ENCODE measurements at regions not wholly inside any gene's neighbourhood (a gene's known extent, or its start where the extent isn't known, plus 50 kb on each side); places are given as distances from the start of the nearest gene placed in this dataset.
A peak's percentile ranks its signal among the peaks of the same experiment; 100 is the strongest.

GRCh38 chr2:163281717-163282116, 443.1 kb upstream of the KCNH7 start:
- no TSS peak for BruUV-seq (replicated peaks)
- Histone ChIP-seq H4K20me1 (replicated peaks; ENCODE audit: control insufficient read depth, insufficient read depth, low read length) (no peaks in the 10 kb centered on the region), H3K4me2 (ENCODE audit: insufficient read depth, low read length) (no peak overlapping the region), H2AFZ (ENCODE audit: low read depth, low read length) (no peak overlapping the region), H3K9me1 (ENCODE audit: control insufficient read depth, insufficient read depth, low read length) (no peaks in the 10 kb centered on the region), H3K27ac (ENCODE audit: extremely low read depth, low read depth, low read length) (no peak overlapping the region), H3K27me3 (ENCODE audit: control insufficient read depth in 2 of 2, insufficient read depth in 2 of 2, low read length in 2 of 2) (no peaks in the 10 kb centered on the region), H3K36me3 (ENCODE audit: control insufficient read depth, insufficient read depth, low read length) (no peaks in the 10 kb centered on the region), H3K79me2 (ENCODE audit: control insufficient read depth, insufficient read depth, low read length) (no peaks in the 10 kb centered on the region), H3K4me1 (replicated peaks in 1 of 2; ENCODE audit: control insufficient read depth in 2 of 2, insufficient read depth in 2 of 2, low read length in 2 of 2) (no peaks in the 10 kb centered on the region), H3K4me3 (no peak overlapping the region), H3K9ac (ENCODE audit: insufficient read depth in 1 of 2, low read depth in 2 of 2, low read length in 2 of 2) (no peak overlapping the region), H3K9me3 (replicated peaks; ENCODE audit: control insufficient read depth, insufficient read depth, low read depth, low read length) (no peaks in the 10 kb centered on the region)
- intact Hi-C loops (cut with micrococcal nuclease), result no loop called here
- WGBS (ENCODE audit: insufficient coverage, low coverage, missing lambda C conversion rate), result 0% methylated on average over 2 of the region's 2 CpGs
- in situ Hi-C loops (cut with MboI), result no loop called here
- no peak for FAIRE-seq
- ChIA-PET POLR2A (no interaction called here), CTCF (ENCODE audit: low intra/inter-chr PET ratio) (no interaction called here)
- no peak for ATAC-seq
- no peak for DNase-seq (ENCODE audit: extremely low read depth in 1 of 4, low spot score in 3 of 4)
- TF ChIP-seq LARP7 (IDR thresholded peaks at IDR 0.05) (no peak), C11orf30 (IDR thresholded peaks at IDR 0.05; ENCODE audit: low read depth) (peak; percentile 44; the same call in 1 of the 2 replicates), STAT5A (IDR thresholded peaks at IDR 0.05; ENCODE audit: borderline replicate concordance, low read length) (no peak), MCM7 (IDR thresholded peaks at IDR 0.05) (no peak), ILF3 (IDR thresholded peaks at IDR 0.05; ENCODE audit: borderline replicate concordance) (no peak), EZH2 (IDR thresholded peaks at IDR 0.05; ENCODE audit: borderline replicate concordance, low read depth, low read length) (no peak), MAFF (IDR thresholded peaks at IDR 0.05; ENCODE audit: low read length) (peak; percentile 52; the same call in 1 of the 2 replicates), EGR1 (conservative IDR thresholded peaks at IDR 0.05) (no peak), ZNF316 (IDR thresholded peaks at IDR 0.05) (peak; percentile 76), MAFG (tag; conservative IDR thresholded peaks at IDR 0.05) (peak; percentile 48; the same call in 1 of the 2 replicates), TAL1 (IDR thresholded peaks at IDR 0.05) (no peak), PBX2 (CRISPR knock-in tag; IDR thresholded peaks at IDR 0.05; ENCODE audit: low read depth) (no peak), PBX2 (tag; conservative IDR thresholded peaks at IDR 0.05; ENCODE audit: low read depth) (no peak), MEF2D (tag; conservative IDR thresholded peaks at IDR 0.05; ENCODE audit: low read depth) (no peak), CTBP1 (IDR thresholded peaks at IDR 0.05; ENCODE audit: borderline replicate concordance) (no peak), LEF1 (IDR thresholded peaks at IDR 0.05) (no peak), ZFP30 (CRISPR knock-in tag; IDR thresholded peaks at IDR 0.05; ENCODE audit: borderline replicate concordance) (no peak), ZBTB1 (CRISPR knock-in tag; IDR thresholded peaks at IDR 0.05; ENCODE audit: borderline replicate concordance, low read depth) (no peak)
- TF ChIP-seq, protein P1, sequence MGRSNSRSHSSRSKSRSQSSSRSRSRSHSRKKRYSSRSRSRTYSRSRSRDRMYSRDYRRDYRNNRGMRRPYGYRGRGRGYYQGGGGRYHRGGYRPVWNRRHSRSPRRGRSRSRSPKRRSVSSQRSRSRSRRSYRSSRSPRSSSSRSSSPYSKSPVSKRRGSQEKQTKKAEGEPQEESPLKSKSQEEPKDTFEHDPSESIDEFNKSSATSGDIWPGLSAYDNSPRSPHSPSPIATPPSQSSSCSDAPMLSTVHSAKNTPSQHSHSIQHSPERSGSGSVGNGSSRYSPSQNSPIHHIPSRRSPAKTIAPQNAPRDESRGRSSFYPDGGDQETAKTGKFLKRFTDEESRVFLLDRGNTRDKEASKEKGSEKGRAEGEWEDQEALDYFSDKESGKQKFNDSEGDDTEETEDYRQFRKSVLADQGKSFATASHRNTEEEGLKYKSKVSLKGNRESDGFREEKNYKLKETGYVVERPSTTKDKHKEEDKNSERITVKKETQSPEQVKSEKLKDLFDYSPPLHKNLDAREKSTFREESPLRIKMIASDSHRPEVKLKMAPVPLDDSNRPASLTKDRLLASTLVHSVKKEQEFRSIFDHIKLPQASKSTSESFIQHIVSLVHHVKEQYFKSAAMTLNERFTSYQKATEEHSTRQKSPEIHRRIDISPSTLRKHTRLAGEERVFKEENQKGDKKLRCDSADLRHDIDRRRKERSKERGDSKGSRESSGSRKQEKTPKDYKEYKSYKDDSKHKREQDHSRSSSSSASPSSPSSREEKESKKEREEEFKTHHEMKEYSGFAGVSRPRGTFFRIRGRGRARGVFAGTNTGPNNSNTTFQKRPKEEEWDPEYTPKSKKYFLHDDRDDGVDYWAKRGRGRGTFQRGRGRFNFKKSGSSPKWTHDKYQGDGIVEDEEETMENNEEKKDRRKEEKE (IDR thresholded peaks at IDR 0.05; ENCODE audit: borderline replicate concordance in 1 of 2, control insufficient read depth in 1 of 2, low read depth in 2 of 2, low read length in 1 of 2), result no peak
- TF ChIP-seq, protein P2, sequence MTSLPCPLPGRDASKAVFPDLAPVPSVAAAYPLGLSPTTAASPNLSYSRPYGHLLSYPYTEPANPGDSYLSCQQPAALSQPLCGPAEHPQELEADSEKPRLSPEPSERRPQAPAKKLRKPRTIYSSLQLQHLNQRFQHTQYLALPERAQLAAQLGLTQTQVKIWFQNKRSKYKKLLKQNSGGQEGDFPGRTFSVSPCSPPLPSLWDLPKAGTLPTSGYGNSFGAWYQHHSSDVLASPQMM (CRISPR knock-in tag; IDR thresholded peaks at IDR 0.05), result no peak
